GM19397 (cell line): ENCODE measurements at regions not wholly inside any gene's neighbourhood (a gene's known extent, or its start where the extent isn't known, plus 50 kb on each side); places are given as distances from the start of the nearest gene placed in this dataset.

ENCODE experiments used
- ATAC-seq: cut with Tn5 transposase; IDR thresholded peaks from one replicate; pipeline ENCODE4 v1.9.1; 2021; ENCODE audit warnings: mild to moderate bottlenecking, moderate library complexity; ENCODE audit not compliant: unreplicated experiment

- ATAC-seq: no peak
These were observed 439.6 kb upstream of the CCDC196 start for GRCh38 chr14:66046591-66046990.

DNA sequence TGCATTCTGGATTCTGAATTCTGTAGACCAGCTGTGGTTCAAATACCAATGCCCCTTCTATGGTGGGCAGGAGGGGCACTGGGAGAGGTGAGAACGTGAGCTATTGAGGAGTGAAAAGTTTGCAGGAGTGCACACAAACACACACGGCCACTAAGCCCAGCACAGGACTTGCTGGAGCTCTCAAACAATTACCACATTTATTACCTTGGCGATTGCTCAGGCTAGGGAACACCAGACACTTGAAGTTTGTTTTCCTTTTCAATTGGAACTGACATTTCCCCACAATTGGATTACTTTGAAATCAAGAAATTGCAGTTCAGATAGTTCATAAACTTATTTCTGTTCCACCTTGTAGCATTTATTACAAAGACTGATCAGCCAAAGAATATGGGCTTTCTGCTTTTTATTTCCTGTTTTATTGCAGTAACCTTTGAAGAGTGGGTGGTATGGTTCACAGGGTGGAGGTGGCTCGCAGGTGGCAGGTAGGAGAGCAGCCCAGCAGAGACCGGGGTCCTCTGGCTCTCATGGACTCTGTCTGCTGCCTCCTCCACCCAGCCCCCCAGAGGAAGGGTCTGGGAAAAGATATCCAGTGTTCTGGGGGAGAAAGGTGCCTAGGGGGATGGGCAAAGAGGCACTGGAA, 429.8 kb upstream of the CCDC196 start:
- no peak for ATAC-seq

- ATAC-seq: no peak
These were observed 429.1 kb upstream of the CCDC196 start for GRCh38 chr14:66056926-66057552.

GRCh38 chr14:66065188-66065587, 421.0 kb upstream of the CCDC196 start:
- no peak for ATAC-seq

DNA sequence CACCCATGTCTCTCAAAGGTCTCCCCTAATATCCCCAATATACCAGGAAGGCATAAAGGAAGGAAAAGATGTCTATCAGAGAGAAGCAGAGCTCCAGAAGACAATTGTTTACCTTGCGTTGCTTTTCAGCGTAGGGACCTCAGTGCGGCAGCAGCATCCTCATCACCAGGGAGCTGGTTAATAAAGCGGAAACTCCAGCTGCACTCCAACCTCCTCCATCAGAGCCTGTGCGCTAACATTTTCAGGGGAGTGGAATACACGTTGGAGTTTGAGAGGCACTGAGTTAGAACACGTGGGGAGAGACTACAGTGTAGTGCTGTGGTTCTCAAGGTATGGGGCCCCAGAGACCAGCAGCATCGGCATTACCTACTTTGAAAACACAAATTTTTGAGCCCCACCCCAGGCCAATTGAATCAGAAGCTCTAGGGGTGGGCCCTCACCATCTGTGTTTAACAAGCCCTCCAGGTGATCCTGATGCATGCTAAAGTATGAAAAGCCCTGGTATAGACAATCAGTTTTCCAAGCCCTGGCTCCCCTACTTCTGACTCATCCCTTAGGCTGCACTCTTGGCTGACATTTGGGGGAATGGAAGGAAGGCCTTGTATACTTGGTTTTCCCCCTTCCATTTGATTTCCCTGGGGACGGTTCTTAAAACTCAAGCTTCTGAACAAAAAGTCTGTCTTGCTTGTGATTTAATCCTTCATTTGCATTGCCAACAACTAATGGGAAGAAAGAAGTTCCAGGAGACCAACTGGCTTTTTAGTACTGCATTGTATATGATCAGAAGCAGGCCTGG, 419.0 kb upstream of the CCDC196 start:
- no peak for ATAC-seq

DNA sequence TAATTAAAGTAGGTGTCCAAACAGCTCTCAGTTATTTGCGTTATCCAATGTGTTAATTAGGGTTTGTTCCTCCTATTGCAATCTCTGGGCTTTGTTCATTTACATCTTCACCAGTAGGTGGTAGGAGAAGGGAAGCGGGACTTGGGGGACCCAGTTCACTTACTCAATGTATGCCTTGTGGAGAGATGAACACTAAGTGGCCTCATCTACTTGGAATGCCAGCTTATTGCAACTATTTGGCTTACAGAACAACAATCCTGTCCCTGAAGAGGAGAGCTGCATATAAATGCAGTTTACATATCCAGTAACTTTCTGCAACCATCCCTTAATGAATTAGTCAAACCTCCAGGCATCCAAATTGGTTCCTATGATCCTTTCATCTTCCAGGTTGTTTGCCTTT, 417.1 kb upstream of the CCDC196 start:
- ATAC-seq: no peak

DNA sequence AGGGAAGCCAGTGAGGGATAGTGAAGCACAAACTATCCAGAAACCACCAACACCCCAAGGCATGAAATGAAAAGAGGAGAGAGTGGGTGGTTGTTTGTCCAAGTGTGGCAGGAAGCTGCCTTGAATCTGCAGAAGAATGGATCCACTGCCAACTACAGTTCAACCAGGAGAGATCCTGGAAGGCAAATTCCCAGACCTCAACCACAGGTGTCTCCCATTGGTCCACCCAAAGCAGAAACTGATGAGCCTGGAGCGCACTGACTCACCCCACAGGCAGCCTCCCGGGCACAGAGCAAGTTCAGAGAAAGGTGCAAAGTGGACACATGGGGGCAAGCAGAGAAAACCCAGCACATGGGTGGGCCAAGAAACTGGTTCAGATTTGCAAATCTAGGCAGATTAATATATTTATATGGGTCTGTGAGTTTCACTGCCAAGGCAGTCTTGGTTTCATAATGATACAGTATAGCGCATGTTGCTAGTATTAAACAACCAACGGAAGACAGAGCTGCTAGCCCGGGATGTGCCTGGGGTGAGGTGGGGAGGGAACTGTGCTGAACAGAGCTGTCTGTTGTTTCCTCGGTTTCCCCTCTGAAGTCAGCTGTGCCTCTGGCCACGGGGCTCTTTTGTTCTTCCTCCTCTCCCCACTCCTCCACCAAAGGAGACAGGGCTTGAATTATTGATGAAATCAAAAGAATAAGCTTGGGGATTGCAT, 416.2 kb upstream of the CCDC196 start:
- ATAC-seq: no peak

- ATAC-seq: no peak
These were observed 415.4 kb upstream of the CCDC196 start for GRCh38 chr14:66070542-66071319.

GRCh38 chr14:66072190-66073084, 413.7 kb upstream of the CCDC196 start:
- ATAC-seq: no peak

DNA sequence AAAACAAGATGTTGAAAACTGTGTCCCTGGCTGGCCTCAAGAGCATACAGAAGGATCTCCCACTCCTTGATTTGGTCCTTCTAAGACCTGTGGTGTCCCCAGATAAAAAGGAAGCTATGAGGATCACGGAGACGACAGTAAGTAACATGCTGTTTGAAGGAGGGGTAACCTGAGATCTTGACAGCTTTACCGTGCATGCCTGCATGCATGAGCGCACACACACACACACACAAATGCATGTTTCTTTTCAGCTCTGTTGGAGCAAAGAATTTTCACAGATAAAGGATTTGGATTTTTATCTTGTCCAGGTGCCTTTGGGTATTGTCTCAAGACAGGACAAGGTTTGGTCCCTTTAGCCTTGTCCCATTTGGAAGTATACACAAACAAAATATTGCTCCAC, 411.6 kb upstream of the CCDC196 start:
- ATAC-seq: no peak

DNA sequence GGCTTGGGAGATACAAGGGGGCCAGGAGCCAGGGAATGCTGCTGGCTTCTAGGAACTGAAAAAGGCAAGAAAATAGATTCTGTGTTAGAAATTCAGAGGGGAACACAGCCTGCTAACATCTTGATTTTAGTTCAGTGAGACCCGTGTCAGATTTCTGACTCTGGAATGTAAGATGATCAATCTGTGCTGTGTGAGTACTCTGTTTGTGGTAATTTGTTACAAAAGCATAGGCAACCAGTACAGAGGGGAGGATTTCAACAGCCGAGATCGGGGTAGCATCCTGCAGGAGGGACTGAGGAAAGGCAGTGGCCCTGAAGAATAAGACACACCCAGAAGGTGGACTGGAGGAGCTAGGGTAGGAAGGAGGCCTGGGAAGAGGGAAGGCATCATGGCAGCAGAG, 410.0 kb upstream of the CCDC196 start:
- no peak for ATAC-seq

DNA sequence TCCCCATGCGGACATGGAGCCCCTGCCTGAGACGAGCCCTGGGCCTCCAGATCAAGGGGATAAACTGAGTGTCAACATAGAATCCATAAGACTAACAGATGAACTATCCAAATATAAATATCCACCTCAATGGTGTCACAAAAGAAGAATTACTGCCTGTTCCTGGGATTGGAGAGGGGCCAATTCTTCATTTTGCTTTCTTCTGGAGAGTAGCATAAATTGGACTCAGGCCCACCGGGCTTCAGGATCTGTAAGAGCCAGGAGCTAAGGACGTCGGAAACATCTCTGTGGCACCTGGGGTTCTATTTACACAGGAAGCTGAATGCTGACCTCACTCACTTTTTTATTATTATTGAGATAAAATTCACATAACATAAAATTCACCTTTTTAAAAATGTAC, 408.2 kb upstream of the CCDC196 start:
- ATAC-seq: no peak

GRCh38 chr14:66081594-66082376, 404.4 kb upstream of the CCDC196 start:
- ATAC-seq: no peak

GRCh38 chr14:66085224-66085623, 400.9 kb upstream of the CCDC196 start:
- no peak for ATAC-seq

- ATAC-seq: no peak
These were observed 400.5 kb upstream of the CCDC196 start for GRCh38 chr14:66085665-66086064.

DNA sequence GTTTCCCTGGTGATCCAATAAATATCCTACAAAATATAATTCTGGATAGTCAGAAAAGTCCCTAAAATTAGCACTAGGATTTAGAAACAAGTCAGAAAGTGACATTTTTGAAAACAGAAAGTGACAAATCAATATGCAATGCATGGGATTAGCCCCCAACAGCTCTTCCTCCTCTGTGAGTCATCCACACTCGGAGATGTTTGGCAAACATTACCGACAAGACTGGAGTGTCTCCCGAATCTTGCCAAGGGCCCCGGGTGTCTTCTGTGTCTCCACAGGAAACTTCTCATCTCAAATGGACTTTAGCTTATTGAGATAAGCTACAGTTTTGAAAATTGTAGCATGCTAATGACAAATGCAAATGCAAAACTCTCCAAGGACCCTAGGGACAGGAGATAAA, 398.9 kb upstream of the CCDC196 start:
- ATAC-seq: no peak

- no peak for ATAC-seq
These were observed 397.5 kb upstream of the CCDC196 start for GRCh38 chr14:66088656-66089055.

DNA sequence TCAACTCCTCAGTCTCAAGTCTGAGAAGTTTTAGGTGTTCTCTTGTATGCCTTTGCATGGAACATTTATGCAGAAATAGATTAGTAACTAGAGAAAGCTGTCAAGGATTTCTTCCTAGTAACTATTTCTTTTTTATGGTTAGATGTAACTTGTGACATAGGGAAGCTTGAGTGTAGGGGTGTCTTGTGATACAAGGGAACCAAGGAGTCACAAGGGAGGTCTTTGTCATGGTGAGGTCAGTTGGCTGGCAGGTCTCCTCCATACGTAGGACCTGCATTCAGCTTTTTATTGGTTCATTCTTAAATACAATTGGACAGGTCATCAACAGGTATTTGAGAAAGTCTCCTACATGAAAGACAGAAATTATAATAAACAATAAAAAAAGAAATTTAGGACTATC, 394.0 kb upstream of the CCDC196 start:
- ATAC-seq: no peak

GRCh38 chr14:66092748-66093147, 393.4 kb upstream of the CCDC196 start:
- ATAC-seq: no peak
